HG02588 (cell line): ENCODE measurements at regions not wholly inside any gene's neighbourhood (a gene's known extent, or its start where the extent isn't known, plus 50 kb on each side); places are given as distances from the start of the nearest gene placed in this dataset.

Experiments used
- ATAC-seq: cut with Tn5 transposase; IDR thresholded peaks from one replicate; pipeline ENCODE4 v1.9.1; 2021; ENCODE audit warnings: mild to moderate bottlenecking, moderate library complexity; ENCODE audit not compliant: unreplicated experiment

DNA sequence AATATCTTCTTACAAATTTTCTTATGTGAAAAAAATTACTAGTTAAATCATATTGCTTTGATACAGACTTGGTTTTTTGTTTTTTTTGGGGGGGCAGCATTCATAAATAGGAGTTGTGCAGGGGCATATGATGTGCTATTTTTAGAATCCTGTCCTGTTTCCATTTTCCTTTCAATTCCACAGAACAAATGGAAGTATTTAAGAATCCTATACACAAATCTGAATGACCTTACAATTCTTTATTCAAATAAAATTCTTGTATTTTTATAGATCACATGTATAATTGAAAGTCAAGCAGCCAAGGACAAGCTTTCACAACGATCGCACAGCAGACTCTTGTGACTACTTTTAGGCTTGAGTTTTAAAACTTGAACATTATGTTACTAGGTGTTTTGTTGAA lies 523.9 kb downstream of the ANKRD50 start:
- no peak for ATAC-seq

DNA sequence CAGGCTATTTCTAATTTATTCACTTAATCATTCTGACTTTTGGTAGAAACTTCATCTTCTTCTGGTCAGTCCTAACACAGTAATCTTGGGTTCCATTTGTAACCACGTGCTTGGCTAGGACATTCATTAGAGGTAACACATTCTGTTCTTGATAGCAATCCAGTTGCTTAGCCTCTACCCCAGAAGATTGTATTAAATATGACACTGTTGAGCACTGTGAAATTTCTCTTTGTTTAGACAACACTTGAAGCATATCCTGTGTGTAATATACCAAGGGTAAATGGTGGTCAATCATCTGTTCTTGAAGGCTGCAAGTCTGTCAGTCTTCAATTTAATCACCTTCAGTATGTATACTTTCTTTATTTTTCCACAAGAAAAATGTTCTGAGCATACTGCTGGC lies 523.0 kb downstream of the ANKRD50 start:
- ATAC-seq = no peak

DNA sequence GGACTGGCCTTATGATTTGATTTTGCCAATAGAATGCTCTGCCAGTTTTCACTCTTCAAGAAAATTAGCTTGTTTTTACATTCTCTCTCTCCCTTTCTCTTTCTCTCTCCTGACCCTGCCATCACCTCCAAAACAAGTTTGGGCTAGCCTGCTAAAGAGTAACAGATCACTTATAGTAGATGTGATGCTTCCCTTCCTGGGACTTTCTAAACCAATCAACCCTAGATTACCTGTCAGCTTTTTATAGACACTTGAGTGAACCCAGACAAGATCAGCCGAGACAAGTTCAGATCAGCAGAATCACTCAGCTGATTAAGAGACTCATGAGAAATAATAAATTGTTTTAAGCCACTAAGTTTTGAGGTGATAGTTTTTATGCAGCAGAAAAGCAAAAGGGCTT lies 521.2 kb downstream of the ANKRD50 start:
- ATAC-seq = no peak

DNA sequence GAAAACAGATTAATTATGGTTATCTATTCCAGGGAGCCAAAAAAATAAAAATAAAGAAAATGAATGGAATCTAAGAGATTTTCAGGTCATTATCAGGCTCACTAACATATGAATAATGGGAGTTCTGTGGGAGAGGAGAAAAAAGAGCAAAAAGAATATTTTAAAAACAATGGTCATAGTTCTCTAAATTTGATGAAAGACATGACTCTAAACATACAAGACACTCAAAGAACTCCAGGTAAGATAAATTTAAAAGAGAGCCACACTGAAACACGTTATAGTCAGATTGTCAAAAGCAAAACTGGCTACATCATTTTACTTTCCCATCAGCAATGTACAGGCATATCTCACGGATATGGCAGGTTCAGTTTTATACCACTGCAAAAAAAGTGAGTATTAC lies 520.0 kb downstream of the ANKRD50 start:
- ATAC-seq = no peak

DNA sequence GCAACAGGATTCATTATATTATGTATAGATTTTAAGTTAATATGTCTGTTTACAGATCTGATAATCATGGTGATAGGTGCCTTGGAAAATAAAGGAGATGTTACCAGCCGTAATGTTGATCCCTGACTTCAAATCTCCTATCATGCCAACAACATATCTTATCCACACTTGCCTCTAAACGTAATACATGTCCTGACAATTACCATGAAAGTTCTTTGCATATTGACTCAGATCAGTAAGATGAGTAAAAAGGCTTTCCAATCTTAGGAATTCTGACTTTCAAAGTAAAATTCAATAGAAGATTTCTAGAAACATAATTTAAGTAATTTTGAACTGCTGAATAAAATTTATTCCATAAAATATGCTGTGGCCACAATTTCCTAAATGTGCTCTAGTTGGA lies 513.3 kb downstream of the ANKRD50 start:
- no peak for ATAC-seq

DNA sequence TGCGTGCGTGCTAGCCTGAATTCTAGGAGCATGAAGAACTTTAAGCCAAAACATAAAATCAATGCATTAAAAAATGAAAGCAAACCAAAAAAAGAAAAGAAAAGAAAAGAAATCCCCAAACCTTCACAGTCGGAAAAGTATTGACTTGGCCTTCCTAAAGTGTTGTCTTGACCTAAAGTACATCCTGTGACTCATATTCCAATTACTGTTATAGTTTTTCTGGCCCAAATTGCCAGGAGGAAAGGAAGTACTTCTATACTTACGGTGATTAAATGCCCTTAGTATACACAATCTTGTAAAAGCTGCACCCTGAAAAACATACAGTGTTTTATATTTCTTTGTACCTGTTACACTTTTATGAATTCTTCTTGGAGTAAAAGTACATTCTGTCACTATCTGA lies 512.8 kb downstream of the ANKRD50 start:
- ATAC-seq = no peak

DNA sequence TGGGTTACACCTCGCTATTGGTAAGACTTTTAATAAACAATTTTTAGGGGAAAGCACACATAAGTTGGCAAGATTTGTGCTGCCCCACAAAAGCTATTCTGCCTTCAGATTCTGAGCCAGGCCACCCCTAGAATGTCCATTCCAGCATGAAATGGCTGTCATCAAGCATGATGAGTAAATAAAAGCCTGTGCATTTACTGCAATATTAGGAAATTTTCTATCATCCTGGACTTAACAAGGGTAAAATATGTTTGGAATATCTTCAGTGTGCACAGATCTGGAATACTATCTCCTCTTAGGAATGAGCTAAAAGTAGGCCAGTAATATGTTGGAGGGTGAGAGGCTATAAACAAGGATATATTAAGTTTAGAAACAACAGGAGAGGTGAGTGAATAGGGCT lies 510.9 kb downstream of the ANKRD50 start:
- no peak for ATAC-seq

DNA sequence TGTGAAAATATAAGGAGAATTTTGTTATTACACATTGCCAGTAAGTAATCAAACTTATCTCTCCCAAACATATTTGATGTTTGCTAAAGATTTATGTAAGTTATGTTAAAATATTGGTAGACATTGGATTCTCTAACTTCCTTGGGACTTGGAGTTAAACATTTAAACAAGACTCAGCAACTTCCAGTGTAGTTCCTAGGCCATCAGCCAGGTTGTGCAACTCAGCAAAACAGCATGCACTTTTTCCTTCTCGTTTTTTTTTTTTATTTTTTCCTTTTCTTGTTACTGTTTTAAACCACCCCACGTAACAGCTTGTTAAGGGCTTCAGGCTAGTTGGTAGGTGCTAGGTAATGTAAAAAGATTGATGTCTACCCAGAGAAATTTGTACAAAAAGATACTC lies 510.4 kb downstream of the ANKRD50 start:
- ATAC-seq = no peak

DNA sequence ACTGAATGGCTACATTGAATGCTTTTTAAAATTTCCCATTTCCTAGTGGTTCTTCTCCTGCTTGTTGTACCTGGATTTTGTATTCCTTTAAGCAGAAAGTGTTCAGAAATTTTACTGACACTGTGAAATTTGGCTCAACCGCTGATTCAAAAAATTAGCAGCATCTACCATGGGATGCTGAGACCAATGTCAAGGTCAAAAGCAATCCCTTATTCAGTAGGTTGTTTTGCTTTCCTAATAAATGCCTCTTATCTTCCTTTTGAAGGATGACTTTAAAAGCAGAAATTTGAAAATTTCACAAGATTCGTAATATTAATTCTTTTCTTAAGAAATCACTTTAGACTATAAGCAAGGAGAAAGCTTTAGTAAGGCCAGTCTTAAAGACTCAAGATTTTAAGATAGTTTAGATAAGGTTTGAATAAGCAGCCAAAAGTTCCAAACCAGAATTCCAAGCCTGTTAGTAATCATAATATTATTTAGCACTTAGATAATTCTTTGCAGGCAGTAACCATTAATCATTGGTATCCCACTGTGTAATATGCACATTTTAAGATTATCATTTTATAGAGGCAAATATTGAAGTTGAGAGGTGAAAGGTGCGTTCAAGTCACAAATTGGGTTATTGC lies 508.8 kb downstream of the ANKRD50 start:
- ATAC-seq = no peak

DNA sequence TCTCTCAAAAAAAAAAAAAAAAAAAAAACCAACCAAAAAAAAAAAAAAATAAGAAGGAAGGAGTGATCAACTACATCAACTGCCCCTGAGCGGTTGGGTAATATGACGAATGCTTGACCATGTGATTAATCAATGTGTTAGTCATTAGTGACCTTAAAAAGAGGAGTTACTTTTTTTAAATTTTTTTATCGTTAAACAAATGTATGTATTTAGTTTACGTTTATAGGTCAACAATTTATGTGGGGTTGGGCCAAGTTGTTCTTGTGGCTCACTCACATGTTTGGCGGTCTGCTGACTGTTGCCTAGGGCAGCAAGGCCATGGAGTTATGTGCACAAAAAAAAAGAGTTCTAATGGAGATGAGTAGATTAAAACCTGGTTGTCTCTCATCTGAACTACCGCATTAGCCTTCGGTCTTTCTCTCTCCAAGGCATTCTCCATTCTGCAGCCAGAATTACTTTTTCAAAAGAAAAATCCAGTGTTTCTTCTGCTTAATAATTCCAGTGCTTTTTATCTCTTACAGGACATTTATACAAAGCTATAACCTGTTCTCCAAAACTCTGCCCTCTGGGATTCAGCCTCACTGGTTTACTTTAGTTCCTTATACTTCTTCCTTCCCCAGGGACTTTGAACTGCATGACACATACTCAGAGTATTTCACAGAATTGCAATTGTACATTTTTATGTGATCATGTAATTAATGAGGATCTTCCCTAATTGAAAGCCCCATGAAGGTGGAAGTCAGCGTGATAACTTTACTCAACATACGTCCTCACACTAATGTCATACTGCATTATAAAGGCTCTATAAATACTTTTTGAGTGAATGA lies 505.5 kb downstream of the ANKRD50 start:
- no peak for ATAC-seq

DNA sequence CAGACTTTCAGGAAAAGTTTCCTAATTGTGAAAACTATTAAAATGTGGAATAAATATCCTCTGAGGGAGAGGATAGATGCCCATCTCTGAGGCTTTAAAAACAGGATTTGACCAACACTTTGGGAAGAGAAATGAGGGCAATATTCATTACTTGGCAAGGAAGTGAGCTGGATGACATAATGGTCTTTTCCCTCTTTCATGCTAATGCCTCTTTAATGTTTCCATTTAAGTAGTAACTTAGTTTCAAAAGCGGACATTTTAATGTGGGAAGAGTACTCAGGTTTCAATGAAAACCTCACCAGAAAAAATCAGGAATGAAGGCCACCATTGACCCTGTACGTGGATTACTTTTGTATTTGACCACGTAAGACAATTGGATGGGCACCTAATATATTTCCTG lies 503.3 kb downstream of the ANKRD50 start:
- ATAC-seq = no peak

DNA sequence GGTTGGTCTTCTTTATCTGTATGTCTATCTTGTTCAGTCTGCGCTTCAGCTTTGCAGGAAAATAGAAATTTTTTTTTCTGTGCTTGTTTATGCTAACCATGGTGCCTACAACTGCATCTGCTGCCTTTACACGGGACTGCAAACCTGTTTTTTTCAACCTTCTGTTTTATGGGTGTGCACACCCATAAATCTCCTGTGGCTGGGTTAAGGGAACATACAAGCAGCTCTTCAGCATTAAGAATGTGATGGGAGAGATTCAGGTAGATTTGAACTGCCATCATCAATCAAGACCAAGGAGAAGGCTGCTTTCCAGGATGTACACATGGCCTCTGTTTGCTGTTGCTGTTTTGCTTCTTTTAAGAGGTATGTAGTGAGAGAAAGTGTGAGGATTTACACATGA lies 502.9 kb downstream of the ANKRD50 start:
- ATAC-seq = no peak

DNA sequence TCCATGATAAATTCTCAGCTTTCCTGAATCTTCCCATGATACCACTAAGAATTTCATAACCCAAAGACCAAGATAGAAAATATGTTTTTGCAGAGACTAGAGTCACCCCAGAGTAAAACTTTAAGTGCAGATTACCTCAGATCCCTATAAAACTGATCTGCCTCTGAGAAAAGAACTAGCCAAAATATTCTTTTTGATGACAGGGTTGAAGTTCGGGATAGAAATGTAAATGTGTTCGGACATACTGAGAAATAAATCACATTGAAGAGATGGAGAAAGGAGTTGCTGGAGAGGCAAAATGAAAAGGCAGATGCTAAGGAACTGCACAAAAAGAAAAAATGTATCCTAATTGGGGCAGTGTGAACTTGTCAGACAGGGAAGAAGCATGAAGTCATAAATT lies 501.8 kb downstream of the ANKRD50 start:
- no peak for ATAC-seq

DNA sequence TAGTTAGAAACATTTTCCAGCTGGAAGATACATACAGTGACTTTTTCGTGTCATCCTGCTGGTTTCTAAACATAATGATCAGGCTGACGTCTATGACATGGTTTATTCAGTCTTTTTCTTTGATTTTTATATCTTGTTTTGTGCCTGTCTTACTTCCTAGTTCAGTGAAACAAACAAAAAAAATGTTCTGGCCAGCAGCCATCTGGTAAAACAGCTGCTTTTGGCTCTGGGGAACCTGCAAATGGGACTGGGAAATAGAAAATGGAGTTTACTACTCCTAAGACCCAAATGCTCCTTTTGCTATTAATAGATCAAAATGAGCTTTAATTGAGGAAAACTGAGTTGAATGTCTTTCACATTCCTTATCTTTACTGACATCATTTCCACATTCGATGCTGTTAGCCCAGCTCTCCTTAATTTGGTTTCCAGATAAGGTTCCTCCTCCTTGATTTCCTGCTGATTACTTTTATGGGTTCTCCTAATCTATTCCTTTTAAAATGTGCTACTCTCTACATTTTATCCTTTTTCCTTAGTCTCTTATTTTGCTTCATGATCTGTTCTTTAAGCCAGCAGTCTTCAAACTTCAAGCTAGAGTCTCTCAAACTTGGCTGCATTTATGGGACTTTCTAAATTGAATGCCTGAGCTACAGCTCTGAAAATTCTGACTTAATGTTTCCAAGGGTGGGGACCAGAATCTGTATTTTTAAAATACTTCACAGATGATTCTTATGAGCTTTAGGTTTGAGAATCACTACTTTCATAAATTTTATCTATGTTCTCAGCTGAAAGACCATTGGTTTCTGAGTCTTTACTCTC lies 499.5 kb downstream of the ANKRD50 start:
- no peak for ATAC-seq

DNA sequence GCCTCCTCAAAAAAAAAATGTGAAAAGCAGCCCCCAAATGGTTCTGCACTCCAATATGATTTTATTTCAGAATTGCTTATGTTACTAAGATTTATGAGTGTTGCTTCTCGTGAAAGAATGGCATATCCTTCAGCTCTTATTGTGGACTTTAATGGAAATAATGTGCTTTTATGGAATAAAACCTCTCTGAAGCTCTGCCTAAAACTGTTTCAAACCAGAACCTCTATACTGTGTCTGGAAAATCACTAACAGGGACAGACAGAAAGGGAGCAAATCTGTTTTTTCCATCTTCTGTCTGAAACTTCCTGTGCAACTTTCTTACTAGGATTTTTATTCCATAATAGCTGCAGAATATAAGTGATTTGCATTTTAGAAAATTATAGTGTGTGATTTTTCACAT lies 493.1 kb downstream of the ANKRD50 start:
- no peak for ATAC-seq

DNA sequence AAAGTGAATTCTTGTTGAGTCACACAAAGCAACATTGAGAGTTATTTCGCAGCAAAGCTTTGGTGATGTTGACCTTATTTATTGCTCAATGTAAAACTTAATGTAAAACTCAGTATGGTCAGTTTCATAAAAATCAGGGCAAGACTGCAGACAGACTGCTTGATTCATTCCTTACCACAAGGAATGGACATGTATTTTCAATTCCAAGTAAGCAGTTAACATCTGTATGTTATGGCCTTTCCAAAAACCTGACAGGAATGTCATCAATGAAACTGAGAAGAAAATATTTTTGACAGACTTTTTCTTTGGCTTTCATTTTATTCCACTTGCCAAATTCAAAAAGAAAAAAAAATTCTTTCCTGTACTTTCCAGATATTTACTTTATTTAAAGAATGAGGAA lies 488.3 kb downstream of the ANKRD50 start:
- ATAC-seq = no peak

DNA sequence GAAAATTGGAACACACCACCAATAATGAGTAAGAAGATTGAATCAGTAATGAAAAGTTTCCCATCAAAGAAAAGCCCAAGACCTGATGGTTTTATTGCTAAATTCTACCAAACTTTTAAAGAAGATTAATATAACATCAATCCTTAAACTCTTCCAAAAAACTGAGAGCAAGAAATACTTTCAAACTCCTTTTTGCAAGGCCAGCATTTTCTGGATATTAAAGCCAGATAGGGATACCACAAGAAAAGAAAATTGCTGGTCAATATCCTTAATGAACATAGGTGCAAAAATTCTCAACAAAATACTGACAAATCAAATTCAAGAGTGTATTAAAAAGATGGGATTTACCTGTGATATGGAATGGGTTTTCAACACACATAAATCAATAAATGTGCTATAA lies 484.6 kb downstream of the ANKRD50 start:
- ATAC-seq = no peak

DNA sequence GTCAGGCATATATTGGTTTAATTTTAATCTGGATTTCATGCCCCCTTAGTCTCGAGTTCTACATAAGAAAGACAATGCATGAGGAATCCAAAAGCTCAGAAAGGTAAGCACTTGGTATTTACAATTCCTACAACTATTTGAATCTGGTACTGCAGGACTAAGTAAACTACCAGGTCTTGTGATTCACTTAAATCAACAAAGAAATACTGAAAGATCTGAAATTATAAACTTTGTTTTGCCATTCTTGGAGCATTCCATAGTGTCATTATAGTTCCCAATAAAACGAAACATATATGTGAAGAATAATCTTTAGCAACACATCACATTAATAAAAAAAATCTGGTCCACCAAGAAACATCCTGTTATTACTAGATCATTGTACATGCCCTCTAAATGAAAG lies 482.3 kb downstream of the ANKRD50 start:
- no peak for ATAC-seq

DNA sequence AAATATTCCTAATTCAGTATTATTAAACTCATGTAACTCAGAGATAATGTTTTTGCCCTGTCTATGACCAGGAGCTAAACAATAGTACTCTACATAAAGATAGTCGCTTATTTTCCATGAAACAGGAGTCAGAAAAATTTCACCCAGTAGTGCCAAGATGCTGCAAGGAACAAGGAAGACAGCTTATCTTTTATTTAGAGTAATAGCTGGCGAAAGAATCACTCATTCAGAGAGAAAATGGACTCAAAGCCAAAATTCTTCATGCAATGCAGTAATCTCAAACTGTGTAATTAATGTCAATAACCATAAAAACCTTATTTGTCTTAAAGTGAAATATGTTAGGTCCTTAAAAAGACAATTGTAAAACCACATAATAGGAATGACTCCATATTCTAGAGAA lies 477.8 kb downstream of the ANKRD50 start:
- ATAC-seq = no peak

DNA sequence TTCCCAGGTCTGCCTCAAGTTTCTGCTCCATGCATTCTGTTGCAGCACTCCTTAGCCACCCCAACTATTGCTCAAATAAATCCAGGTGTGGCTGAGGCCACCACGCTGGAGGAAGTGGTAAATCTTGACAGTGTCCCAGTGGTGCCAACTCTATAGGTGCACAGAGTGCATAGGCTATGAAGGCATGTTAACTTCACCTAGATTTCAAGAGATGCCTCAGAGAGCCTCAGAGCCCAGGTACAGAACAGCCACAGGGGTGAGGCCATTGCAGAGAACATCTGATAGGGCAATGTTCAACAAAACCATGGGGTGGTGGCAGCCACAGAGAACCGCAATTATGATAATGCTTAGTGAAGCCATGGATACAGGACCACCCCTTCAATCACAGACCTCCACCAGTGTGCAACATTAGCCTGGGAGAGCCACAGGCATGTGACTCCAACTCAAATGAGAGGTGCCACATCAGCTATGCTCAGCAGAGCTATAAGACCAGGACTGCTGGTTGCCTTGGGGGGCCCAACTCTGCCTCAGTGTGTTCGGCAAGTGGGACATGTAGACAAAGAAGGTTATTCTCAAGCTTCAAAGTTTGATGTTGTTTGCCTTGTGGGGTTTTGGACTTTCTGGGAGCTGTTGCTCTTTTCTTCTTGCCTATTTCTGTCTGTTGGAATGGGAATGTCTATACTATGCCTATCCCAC lies 468.7 kb downstream of the ANKRD50 start:
- ATAC-seq = no peak

DNA sequence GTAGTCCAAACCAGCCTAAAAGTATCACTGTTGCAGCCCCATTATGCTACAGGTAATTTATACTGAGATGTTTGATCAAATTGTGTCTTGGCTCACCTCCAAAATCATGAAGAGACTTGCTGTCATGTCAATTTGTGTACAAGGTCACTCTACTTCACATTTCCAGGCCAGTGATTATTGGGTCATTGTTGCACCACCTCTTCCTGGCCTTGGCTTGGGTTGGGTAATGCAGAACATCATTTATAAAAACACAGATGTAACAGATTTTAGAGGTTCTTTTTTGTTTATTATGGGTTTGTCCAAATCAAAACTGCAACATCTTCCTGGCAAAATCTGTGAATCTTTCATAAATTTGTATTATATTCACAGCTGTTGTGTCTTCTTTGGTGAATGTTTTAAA lies 459.5 kb downstream of the ANKRD50 start:
- ATAC-seq = no peak
